PFSK-1 (cell line): ENCODE measurements at regions not wholly inside any gene's neighbourhood (a gene's known extent, or its start where the extent isn't known, plus 50 kb on each side); places are given as distances from the start of the nearest gene placed in this dataset.

ENCODE experiments used
- FOXP2 ChIP-seq: optimal IDR thresholded peaks from 2 replicates; pipeline ENCODE3; 2011; ENCODE audit warnings: borderline replicate concordance, control low read depth, inconsistent platforms; ENCODE audit not compliant: insufficient read depth; ENCODE audit errors: extremely low read length, extremely low read depth
- POLR2AphosphoS5 ChIP-seq: IDR thresholded peaks from 2 replicates; pipeline ENCODE4 v1.6.1; 2012; ENCODE audit warnings: low read depth, mild to moderate bottlenecking, control low read depth, low read length, moderate library complexity
- REST ChIP-seq, 2 experiments: IDR thresholded peaks; 2 replicates each; pipeline versions ENCODE4 v1.6.1 to v1.8.0; 2011 to 2012; ENCODE audit warnings: low read depth in 2 of 2, low read length in 2 of 2, control low read depth in 1 of 2, inconsistent platforms in 1 of 2, mild to moderate bottlenecking in 1 of 2, moderate library complexity in 1 of 2; ENCODE audit not compliant: insufficient read depth in 1 of 2
- SIN3A ChIP-seq: IDR thresholded peaks from 2 replicates; pipeline ENCODE4 v1.6.1; 2012; ENCODE audit warnings: mild to moderate bottlenecking, low read length, moderate library complexity, borderline replicate concordance; ENCODE audit not compliant: insufficient read depth
- TAF1 ChIP-seq: IDR thresholded peaks from 2 replicates; pipeline ENCODE4 v1.6.1; 2012; ENCODE audit warnings: low read length, control low read depth, borderline replicate concordance; ENCODE audit not compliant: insufficient read depth

- TF ChIP-seq FOXP2 = no peak
Measured at GRCh38 chr6:139747154-139747553, 372.7 kb upstream of the CITED2 start.

- TF ChIP-seq TAF1 = no peak
- TF ChIP-seq REST (IDR thresholded peaks at IDR 0.05; ENCODE audit: insufficient read depth in 1 of 2, low read depth in 2 of 2, low read length in 2 of 2) = no peak
- TF ChIP-seq FOXP2 = no peak
- no peak for TF ChIP-seq SIN3A
- TF ChIP-seq POLR2AphosphoS5 = no peak
Measured at GRCh38 chr6:139744891-139745290, 370.4 kb upstream of the CITED2 start.

DNA sequence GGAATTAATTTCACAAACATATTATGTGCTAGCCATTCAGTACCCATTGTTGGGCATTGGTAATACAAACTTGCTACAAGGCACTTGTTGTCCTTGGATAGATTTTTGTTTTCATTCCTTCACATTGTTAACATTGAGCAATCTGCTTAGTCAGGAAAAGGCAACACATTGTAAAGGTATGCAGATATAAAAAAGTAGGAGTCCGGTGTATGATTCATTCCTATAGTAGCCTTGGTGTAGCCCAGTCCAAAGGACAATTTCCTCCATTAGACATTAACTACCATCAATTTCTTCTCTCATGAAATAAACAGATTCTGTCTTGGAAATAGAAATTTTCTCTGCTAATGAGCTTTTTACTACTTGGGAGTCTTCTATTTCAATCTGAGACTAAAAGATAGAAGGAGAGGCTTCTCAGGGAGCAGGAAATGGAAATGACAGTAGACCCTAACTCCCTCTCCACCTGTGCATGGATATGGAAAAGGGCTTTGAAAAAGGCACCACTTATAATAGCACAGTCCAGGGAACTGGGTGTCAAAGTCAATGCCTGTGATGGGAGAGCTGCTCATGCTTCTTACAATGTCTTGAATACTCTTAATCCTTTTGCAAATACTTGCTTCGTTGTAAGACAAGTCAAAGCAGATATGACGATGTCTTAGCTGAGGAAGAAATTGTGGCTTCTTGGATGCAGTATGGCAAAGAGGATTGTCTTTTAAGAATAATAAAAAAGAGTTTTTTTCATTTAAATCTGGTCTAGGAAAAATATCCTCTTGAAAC, 369.4 kb upstream of the CITED2 start:
- TF ChIP-seq TAF1 (no peak), POLR2AphosphoS5 (no peak), REST (IDR thresholded peaks at IDR 0.05; ENCODE audit: insufficient read depth in 1 of 2, low read depth in 2 of 2, low read length in 2 of 2) (no peak), SIN3A (no peak), FOXP2 (no peak)

GRCh38 chr6:139742671-139743070, 368.2 kb upstream of the CITED2 start:
- TF ChIP-seq SIN3A (no peak), TAF1 (no peak), POLR2AphosphoS5 (no peak), FOXP2 (no peak), REST (IDR thresholded peaks at IDR 0.05; ENCODE audit: insufficient read depth in 1 of 2, low read depth in 2 of 2, low read length in 2 of 2) (no peak)

DNA sequence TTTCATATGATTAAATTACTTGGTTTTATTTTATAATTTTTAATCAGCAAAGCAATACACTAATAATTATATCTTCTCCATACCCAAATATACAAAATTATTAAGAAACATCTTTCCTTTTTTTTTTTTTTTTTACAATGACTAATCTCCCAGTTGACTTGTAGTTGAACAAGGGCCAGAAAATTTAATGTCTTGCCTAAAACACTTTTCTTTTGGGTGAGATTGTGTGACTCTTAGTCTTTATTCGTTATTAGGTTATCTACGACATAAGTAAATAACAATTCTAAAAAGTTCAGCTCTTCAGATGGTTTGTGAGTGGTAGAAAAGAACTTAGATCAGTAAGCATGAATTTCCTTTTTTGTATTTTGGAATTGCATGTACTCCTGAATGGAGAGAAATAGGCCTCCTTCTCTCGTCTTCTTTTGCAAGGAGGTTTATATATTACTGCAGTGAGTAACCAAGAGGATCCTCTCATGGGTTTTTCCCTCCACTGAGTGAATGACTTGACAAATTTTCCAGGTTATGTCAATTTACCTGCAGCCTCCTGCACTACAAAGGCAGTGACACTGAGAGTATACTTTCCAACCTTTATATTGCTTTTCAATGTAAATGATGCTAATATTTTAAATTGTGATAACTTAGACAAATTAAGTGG, 364.5 kb upstream of the CITED2 start:
- TF ChIP-seq REST (IDR thresholded peaks at IDR 0.05; ENCODE audit: insufficient read depth in 1 of 2, low read depth in 2 of 2, low read length in 2 of 2) (no peak), SIN3A (no peak), POLR2AphosphoS5 (no peak), FOXP2 (no peak), TAF1 (no peak)
